ENCODE measurements at regions not wholly inside any gene's neighbourhood (a gene's known extent, or its start where the extent isn't known, plus 50 kb on each side); places are given as distances from the start of the nearest gene placed in this dataset.

DNA sequence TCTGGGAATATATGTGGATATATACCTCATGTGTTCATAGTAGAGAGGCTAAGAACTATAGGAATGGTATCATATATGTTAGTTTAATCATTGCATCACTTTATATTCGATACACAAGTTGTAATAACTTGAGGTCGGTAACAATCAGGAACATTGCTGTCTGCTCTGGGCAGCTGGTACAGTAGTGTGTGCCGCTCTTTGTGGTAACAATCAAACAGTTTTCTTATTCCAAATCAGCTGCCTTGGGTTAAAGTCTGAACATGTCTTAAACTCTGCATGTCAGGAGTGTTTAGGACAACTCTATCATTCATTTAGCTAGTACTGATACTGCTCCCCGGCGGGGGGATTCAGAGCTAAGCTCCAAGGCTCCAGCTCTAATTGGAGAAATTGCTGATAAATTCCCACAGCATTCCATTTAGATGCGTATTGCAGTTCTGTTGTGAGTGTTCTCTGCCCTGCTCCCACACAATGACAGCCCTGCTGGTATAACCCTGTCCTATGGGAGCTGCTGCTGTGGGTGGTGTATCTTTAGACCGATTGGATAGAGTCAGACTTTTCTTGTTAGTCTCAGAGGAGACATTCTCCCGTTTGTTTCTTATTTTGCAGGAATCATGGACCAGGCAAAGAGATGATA is 707.5 kb upstream of the FZD8 start:
- DNase-seq: no peak

DNA sequence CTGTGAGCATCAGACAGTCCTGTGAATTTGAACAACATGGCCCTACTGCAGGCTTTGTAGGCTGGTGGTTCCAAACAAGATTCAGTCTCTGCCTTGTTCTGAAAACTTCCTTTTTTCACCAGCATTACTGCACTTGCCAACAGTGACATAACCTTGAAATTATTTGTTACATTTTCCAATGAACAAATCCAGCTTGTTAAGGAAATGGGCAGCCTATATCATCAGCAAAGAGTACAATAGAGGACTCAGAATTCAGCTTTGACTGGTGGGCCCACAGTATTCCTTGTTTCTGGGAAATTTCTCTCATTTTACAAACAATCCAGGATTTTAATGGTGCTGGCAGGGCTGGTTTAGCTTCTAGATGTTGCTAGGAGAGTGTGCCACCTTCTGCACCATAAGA is 703.7 kb upstream of the FZD8 start:
- DNase-seq: no peak

DNA sequence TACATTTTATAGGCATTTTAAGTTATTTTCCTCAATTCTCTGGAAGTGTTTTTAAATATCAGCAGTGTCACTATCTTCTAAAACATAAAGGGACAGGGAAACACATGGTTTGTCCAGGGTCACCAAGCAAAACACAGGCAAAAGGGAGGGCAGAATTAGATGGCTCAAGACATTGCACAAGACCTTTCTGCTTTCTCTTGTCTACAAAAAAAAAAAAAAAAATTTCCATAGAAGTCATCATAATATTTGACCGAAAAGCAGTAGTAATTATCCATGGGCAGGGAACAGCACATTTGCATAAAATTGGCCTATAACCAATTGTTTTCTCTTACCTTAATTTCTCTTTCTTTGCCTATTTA is 703.1 kb upstream of the FZD8 start:
- DNase-seq: no peak

DNA sequence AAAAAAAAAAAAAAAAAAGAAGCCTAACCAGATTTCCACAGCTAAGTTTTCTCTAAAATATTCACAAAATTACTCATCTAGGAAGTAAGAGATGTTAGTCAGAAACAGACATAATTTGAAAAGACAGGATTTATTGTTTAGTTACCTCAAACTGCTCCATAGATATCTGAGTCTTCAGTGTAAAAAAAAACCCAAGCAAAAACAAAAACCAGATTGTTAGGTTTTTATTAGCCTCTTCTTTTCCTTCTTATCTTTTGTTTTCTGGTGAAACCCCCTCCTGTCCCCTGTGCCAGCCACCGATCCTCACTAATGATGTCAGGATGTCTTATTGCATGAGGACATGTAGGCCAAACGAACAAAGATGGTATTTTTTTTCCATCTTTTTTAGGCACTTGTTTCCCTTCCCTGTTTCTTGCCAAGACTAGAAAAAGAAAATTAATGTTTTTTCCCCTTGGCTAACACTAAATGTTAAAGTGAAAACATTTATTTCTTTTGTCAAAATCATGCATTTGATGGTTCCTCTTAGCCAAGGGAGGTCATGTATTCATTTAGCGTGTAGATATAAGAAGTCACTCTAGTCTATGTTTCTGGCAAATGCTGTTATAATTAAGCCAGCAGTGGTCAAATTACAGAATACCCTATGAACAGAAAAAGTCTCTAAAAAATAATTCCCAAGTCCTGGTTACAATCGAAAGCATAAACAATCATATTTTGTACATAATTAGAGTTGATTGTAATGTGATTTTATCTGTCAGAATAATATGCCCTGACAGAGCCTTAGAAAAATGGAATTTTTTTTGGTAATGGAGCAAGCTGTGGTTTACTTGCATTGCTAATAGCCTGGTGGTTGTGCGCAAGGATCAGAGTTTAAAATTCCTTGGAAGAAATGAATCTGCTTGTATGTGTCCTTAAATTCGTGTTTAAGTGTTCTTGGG is 702.4 kb upstream of the FZD8 start:
- DNase-seq: no peak

DNA sequence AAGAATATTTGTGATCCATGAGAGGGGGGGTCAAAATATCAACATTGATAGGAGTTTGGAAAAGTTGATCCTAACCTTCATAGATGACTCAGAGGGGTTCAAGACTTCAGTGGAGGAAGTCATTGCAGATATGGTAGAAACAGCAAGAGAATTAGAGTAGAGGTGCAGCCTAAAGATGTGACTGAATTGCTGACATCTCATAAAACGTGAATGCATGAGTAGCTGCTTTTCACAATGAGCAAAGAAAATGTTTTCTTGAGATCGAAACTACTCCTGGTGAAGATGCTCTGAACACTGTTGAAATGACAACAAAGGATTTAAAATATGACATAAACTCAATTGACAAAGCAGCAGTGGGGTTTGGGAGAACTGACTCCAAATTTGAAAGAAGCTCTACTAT is 700.7 kb upstream of the FZD8 start:
- no peak for DNase-seq

DNA sequence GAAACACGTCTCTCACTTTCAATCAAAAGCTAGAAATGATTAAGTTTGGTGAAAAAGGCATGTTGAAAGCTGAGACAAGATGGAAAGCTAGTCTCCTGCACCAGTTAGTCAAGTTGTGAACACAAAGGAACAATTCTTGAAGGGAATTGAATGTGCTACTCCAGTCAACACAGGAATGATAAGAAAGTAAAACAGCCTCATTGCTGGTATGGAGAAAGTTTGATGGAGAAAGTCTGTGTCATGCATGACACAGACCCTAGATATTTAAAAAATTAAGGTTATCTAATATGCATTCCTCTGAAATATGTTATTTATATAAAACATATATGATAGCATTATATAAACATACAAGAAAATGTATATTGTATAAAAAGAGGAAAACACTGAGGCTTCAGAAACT is 699.4 kb upstream of the FZD8 start:
- DNase-seq: no peak

DNA sequence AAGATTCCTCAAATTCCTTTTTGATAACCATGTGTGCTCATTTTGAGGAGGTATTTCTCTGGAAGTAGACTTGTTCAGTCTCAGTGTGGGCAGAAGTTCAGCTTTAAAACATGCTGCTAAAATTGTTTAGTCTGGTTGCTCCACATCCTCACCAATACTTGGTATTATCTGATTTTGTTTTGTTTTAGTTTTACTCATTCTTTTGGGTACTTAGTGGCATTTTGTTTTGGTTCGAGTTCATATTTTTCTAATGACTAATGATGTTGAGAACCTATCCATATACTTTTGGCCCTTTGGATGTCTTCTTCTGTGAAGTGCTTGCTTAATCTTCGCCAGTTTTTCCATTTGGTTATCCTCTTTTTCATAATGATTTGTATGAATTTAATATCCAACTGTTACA is 694.2 kb upstream of the FZD8 start:
- no peak for DNase-seq

DNA sequence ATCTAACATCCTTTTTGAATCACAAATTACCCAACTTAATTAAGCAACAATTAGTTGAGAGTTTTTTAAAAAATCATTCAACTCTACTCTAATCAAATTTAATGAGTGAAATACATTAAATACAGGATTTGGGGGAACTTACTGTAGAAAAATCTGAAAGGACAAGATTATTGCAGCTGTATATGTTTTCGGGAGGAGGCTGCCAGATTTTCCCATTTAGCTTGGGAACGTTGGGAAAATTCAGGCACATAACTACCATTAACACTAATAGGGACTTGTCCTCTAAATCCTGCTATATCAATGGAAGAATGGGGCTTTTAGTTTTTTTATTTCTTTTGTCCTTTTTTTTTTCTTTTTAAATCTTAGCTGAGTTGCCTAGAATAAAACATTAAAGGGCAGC is 691.4 kb upstream of the FZD8 start:
- no peak for DNase-seq

DNA sequence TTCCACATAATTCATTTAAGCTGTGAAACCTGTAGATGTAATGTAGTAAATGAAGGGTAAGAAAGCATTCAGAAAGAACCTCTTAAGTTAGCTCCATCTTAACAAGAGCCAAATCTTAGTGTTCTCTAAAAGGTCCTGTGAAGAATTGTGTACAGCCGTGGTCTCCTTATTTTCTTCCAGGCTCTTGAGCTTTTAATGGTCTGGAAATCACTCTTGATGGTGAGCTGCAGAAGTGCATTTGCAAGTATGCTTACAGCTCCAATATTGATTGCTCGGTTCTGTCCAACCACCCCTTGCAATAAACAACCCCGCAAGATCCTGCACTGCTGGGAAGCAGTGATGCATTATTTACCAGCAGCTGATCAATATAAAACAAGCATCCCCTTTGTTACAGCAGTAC is 690.8 kb upstream of the FZD8 start:
- no peak for DNase-seq

DNA sequence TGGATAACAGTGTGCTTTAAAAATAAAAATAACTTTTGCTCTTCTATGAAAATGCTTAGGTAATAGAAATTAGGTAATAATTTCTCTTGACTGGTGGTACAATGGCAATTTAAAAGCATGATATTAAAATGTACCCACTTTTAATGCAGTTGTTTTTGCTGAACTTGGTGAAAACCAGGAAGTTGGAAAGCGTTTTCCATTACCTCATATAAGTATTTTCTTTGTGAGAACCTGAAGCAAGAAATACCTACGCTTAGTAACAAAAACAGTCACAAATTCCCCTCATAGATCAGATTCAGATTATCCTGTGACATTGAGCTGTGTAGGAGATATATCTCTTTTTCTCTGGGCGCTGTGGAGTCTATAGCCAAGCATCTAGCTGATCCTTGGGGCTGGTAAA is 689.0 kb upstream of the FZD8 start:
- no peak for DNase-seq

DNA sequence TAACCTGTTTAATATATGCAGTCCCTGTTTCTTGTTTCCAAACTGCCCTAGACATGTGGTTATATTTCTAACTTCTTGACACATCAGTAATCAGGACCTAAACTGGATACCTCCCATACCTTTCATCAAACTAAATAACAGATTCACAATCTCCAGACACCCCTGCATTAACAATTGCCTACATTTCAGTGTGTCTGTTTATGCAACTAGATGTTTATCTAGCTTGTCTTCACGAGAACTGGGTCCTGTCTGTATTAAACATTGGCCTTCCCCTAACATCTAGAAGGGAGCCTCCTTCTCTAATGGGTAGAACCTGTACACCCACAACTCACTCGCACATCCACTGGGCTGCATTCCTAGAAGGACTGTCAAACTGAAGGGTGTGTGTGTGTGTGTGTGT is 683.7 kb upstream of the FZD8 start:
- no peak for DNase-seq

DNA sequence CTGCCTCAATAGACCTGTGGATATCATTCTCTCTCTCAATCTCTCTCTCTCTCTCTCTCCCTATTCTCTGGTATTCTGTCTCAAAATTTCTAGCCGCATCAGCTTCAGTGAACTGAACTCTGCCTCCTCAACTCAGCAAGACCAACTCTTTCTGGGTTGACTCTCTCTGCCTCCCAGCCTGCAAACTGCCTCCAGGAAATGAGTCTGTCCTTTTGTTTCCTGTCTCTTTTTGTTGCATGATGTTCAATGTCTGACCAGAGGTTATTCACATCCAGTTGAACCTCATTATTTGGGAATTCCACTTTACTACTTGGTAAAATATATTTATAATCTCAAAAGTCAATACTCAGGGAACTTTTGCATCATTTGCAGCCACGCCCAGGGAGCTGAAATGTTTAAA is 682.7 kb upstream of the FZD8 start:
- DNase-seq: no peak

DNA sequence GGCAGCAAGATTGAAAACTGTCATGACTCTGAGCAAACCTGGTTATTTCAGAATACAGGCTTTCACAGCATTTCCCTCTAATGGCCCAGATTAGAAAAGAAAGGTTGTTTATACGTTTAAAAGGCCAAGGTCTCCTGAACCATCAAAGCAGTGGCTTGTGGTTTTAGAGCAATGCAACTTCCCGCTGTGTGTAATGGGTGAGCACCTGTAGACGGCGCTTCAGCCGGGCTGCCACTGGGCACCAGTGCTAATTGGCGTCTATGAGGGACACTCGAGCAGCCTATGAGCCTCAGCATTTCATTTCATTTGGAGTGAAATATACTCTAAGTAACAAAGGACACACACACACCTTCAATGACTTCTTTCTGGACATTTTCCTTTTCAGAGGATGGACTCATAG is 671.0 kb upstream of the FZD8 start:
- DNase-seq: no peak

DNA sequence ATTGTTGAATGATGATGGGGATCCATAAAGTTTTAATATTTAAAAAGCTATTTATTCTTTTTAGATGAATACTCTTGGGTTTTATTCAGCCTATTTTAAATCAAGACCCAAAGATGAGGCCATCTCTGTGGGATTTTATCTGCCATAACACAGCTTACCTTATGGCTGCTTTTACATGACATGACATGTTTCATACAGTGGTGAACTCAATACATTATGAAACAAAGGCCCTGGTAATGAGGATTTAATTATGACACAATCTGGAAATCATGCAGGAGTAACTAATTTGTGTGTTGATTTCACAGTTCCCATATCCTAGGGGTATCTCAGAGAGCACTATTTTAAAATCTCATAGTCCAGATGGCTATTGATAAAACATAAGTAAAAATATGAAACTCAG is 661.8 kb upstream of the FZD8 start:
- no peak for DNase-seq

DNA sequence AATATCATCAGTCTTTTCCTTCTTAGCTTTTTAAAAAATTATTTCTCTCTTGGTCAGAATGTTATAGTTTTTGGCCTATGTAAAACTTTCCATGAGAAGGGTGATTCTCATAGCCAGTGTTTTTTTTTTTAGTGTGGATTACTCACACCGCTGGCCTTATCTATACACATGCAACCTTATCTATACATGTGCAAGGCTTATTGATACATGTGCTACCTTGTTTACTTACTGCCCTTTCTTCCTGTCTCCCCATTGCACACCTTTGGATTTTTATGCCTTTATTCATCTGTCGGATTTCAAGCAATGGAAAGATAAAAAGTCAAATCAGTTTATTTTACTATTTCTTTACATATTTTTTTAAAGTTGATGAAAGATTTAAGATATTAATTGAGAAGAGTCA is 660.0 kb upstream of the FZD8 start:
- DNase-seq: no peak

DNA sequence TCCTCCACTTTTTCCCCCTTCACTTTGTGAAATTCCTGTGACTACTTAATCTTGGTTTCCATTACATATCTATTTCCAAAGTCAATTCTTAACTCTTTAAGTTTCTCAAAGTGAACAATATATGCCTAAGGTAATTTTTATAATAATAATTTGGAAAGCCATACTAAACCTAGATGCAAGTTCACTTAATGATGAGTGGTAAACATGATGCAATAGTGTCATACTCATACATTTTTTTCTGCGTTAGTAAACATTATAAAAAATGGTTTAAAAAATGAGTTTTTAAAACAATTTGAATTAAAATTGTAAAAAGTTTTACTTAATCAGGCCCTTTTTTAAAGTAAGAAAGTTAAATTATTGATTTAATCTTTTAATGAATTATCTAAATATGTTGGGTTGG is 659.4 kb upstream of the FZD8 start:
- DNase-seq: no peak

DNA sequence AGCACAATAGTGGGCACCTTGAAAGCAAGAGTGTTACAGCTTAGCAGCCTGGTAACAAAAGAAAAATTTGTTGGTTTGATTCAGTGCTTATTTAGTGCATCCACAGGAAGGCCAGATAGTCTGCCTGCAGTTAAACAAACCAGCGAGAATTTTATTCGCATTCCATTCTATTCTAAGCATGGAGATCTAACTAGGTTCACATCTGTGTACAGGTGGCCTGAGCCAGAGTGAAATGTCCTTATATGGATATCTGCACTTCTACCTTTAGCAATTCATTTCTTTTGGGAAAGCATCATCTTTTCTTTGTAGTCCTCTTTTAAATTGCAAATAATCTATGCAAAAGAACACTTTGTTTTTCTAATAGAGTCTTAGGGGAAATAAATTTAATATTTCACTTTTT is 659.0 kb upstream of the FZD8 start:
- DNase-seq: no peak

DNA sequence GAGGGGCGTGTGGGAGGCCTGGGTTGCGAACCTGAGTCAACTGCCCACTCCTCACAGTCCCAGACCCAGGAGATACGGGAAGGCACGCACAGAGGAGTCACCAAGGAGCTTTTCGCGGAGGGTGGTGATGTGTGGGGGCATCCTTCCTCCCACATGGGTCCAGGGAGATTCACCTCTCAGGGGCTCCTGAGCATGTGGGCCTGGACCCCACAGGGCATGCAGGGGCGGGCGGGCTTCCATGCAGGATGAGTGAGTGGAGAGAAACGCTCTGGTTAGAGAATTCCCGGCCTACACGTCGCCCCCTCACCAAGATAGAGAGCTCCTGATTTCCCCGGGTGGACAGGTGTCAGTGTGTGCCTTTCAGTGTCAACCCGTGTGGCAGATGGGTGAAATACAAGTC is 641.7 kb upstream of the FZD8 start:
- DNase-seq: no peak

DNA sequence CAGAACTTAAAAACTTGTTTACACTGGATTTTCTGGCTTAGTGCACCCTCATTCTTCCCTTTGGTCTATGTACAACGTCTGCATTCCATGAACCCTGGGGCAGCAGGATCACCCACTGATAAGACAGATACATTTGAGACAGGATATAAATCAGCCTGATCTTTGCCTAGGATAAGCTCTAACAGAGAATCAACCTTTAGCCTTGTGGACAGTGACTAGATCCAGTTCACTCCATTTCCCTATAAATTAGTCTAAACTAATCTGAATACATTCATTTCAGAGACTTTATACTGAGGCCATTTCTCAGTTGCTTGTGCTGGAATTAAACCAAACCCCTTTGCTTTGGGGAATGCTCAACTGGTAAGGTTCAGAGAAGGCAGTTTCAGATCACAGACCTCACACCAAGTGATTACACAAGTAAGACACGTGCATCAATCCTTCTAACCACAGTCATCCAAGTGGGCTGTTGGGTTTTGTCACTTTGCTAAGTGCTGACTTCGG is 639.8 kb upstream of the FZD8 start:
- no peak for DNase-seq

DNA sequence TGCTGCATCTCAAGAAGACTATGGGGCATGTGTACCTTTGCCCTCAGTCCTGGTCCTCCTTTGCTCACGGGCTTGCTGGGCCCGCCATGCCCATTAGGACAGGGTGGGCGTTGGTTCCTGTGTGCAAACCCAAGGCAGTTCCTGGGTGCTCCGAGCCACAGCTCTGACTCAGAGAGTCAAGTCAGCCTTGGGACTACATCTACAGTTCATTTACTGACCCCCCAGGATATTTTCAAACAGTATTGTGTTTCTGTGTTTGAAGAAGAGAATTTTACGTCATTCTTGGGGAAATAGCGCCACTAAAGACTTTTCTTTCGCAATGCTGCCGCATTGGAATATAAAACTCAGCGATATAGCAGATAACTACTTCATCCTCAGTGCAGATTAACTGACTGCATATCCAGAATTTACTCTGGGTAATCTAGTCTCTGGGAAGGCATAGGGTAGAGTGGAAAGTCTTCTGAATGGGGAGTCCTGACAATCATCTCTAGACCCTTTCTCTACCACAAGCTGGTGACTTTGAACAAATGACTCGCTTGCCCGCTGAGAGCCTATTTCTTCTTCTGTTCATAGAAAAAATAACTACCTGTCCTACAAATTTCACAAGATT is 638.9 kb upstream of the FZD8 start:
- DNase-seq: no peak

DNA sequence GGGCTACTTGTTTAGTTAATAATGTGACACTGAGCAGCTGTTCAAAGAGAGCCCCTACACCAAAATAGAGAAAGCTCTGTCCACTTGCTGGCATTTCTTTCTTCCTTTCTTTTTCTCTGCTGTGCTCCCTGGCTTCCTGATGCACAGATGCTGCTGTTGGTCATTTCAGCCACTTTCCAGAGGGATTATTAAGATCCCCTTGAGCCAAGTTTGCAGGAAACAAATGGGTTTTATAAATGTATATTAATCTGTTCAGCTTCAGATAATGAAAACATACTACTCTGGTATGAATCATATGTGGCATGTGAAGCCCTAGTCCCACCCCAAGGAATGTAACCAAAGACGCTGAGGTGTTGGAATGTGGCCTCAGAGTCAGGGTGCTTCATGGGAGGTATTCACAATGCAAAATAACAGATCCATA is 638.2 kb upstream of the FZD8 start:
- no peak for DNase-seq

DNA sequence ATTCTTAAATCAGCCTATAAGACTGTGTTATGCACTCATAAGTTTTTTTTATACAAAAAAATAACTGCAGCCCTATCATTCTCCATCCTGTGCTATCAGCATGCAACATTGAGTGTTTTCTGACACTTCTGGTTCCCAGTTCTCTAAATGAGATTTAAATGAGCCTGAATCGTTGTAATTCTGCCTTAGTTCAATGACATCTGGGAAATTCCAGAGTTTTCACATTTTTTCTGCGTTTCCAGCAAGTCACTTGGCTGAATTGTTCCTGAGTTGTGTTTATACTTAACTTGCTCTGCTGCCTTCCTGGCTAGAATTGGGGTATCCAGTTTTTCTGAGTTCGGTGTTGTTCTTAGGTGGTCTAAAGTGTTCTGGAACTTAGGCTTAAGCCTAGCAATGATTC is 636.1 kb upstream of the FZD8 start:
- no peak for DNase-seq

DNA sequence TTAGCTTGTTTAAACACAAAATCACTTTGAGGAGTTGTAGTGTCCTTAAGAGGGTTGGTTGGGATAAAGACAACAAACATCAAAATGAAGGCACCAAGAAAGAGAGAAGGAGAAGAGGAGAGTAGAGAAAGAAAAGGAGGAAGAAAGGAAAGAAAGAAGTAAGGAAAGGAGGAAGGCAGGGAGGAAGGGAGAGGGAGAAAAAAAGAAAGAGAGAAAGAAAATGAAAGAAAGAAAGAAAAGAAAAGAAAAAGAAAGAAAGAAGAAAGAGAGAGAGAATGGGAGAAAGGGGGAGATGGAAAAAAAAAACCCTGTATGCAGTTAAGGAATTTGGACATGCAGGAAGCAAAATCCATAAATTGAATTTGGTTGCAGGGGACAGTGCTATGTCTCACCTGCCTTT is 635.4 kb upstream of the FZD8 start:
- DNase-seq: no peak

DNA sequence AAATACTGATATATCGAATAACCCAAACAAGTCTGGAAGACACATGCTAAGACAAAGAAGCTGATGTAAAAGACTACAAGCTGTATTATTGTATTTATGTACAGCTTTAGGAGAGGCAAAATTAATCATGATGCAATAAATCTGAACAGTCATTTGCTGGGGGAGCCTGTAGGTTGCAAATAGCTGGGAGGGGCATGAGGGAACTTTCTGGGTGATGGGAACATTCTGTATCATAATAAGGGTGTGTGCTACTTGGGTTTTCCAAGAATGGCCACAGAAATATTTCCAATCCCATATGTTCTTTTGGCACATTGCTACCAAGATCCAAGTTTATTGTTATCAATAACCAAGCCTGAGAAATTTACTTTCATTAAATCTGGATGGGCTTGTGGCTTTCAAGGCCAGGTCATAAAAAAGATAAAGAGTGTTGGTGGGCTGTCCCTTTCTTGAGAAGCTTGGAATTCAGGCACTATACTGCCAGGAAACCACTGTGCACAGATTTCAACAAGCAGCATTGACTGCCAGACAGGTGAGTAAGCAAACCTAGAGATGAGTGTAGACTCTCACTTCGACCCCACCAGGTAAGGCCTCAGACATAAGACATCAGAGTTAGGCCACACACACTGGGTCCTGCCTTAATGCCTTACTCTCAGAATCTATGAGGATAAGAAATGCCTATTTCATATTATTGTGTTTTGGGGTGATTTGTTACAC is 629.7 kb upstream of the FZD8 start:
- DNase-seq: no peak
